ENCODE measurements at regions not wholly inside any gene's neighbourhood (a gene's known extent, or its start where the extent isn't known, plus 50 kb on each side); places are given as distances from the start of the nearest gene placed in this dataset.

- H3K27ac Mint-ChIP-seq = no peak overlapping the region
- no peaks in the 10 kb centered on the region for H3K9me3 Mint-ChIP-seq
- H3K36me3 Mint-ChIP-seq = no peaks in the 10 kb centered on the region
- no peak overlapping the region for H3K4me3 Mint-ChIP-seq
- H3K27me3 Mint-ChIP-seq = no peaks in the 10 kb centered on the region
- H3K4me1 Mint-ChIP-seq = no peaks in the 10 kb centered on the region
Observed at GRCh38 chr2:236632295-236633218, 62.9 kb downstream of the ACKR3 start.

GRCh38 chr2:236633219-236633570 lies 63.6 kb downstream of the ACKR3 start:
- Mint-ChIP-seq H3K9me3 (no peaks in the 10 kb centered on the region), H3K27me3 (no peaks in the 10 kb centered on the region), H3K36me3 (no peaks in the 10 kb centered on the region), H3K27ac (no peak overlapping the region), H3K4me1 (no peaks in the 10 kb centered on the region), H3K4me3 (no peak overlapping the region)

GRCh38 chr2:236633775-236634560 lies 64.3 kb downstream of the ACKR3 start:
- Mint-ChIP-seq H3K4me3 (no peak overlapping the region), H3K9me3 (no peaks in the 10 kb centered on the region), H3K4me1 (no peaks in the 10 kb centered on the region), H3K27me3 (no peaks in the 10 kb centered on the region), H3K27ac (no peak overlapping the region), H3K36me3 (no peaks in the 10 kb centered on the region)

GRCh38 chr2:236636261-236636660 lies 66.6 kb downstream of the ACKR3 start:
- Mint-ChIP-seq H3K9me3 (no peaks in the 10 kb centered on the region), H3K4me1 (no peaks in the 10 kb centered on the region), H3K36me3 (peaks cover 3% of the 10 kb centered on the region), H3K4me3 (no peak overlapping the region), H3K27ac (no peak overlapping the region), H3K27me3 (peaks cover 5% of the 10 kb centered on the region)

- peaks cover 5% of the 10 kb centered on the region for H3K27me3 Mint-ChIP-seq
- no peaks in the 10 kb centered on the region for H3K9me3 Mint-ChIP-seq
- H3K36me3 Mint-ChIP-seq = peaks cover 3% of the 10 kb centered on the region
- no peak overlapping the region for H3K27ac Mint-ChIP-seq
- no peaks in the 10 kb centered on the region for H3K4me1 Mint-ChIP-seq
- no peak overlapping the region for H3K4me3 Mint-ChIP-seq
Observed at GRCh38 chr2:236636714-236637470, 67.3 kb downstream of the ACKR3 start.

GRCh38 chr2:236637686-236638569 lies 68.3 kb downstream of the ACKR3 start:
- Mint-ChIP-seq H3K27ac (no peak overlapping the region), H3K4me3 (no peak overlapping the region), H3K4me1 (no peaks in the 10 kb centered on the region), H3K27me3 (peaks cover 5% of the 10 kb centered on the region), H3K9me3 (no peaks in the 10 kb centered on the region), H3K36me3 (peaks cover 3% of the 10 kb centered on the region)

- H3K4me3 Mint-ChIP-seq = no peak overlapping the region
- H3K36me3 Mint-ChIP-seq = peaks cover 3% of the 10 kb centered on the region
- H3K9me3 Mint-ChIP-seq = no peaks in the 10 kb centered on the region
- H3K27me3 Mint-ChIP-seq = peaks cover 5% of the 10 kb centered on the region
- no peak overlapping the region for H3K27ac Mint-ChIP-seq
- no peaks in the 10 kb centered on the region for H3K4me1 Mint-ChIP-seq
Observed at GRCh38 chr2:236638707-236639106, 69.1 kb downstream of the ACKR3 start.

- no peaks in the 10 kb centered on the region for H3K4me1 Mint-ChIP-seq
- no peak overlapping the region for H3K27ac Mint-ChIP-seq
- no peaks in the 10 kb centered on the region for H3K9me3 Mint-ChIP-seq
- H3K4me3 Mint-ChIP-seq = no peak overlapping the region
- peaks cover 5% of the 10 kb centered on the region for H3K27me3 Mint-ChIP-seq
- H3K36me3 Mint-ChIP-seq = peaks cover 3% of the 10 kb centered on the region
Observed at GRCh38 chr2:236639461-236640235, 70.0 kb downstream of the ACKR3 start.

GRCh38 chr2:236641051-236641726 lies 71.6 kb downstream of the ACKR3 start:
- Mint-ChIP-seq H3K27me3 (peaks cover 5% of the 10 kb centered on the region), H3K27ac (no peak overlapping the region), H3K4me1 (no peaks in the 10 kb centered on the region), H3K4me3 (no peak overlapping the region), H3K9me3 (no peaks in the 10 kb centered on the region), H3K36me3 (peaks cover 3% of the 10 kb centered on the region)

- Mint-ChIP-seq H3K4me3 (no peak overlapping the region), H3K27me3 (peaks cover 6% of the 10 kb centered on the region), H3K9me3 (no peaks in the 10 kb centered on the region), H3K4me1 (no peaks in the 10 kb centered on the region), H3K36me3 (peaks cover 3% of the 10 kb centered on the region), H3K27ac (no peak overlapping the region)
Observed at GRCh38 chr2:236642125-236642524, 72.5 kb downstream of the ACKR3 start.

- no peak overlapping the region for H3K4me3 Mint-ChIP-seq
- no peaks in the 10 kb centered on the region for H3K4me1 Mint-ChIP-seq
- H3K9me3 Mint-ChIP-seq = no peaks in the 10 kb centered on the region
- H3K27ac Mint-ChIP-seq = no peak overlapping the region
- peaks cover 3% of the 10 kb centered on the region for H3K36me3 Mint-ChIP-seq
- H3K27me3 Mint-ChIP-seq = peaks cover 6% of the 10 kb centered on the region
Observed at GRCh38 chr2:236642584-236643291, 73.1 kb downstream of the ACKR3 start.

GRCh38 chr2:236643480-236643879 lies 73.9 kb downstream of the ACKR3 start:
- H3K4me1 Mint-ChIP-seq = no peaks in the 10 kb centered on the region
- peaks cover 6% of the 10 kb centered on the region for H3K27me3 Mint-ChIP-seq
- peaks cover 3% of the 10 kb centered on the region for H3K36me3 Mint-ChIP-seq
- no peak overlapping the region for H3K27ac Mint-ChIP-seq
- no peak overlapping the region for H3K4me3 Mint-ChIP-seq
- no peaks in the 10 kb centered on the region for H3K9me3 Mint-ChIP-seq

GRCh38 chr2:236644067-236644466 lies 74.4 kb downstream of the ACKR3 start:
- H3K4me3 Mint-ChIP-seq = no peak overlapping the region
- no peaks in the 10 kb centered on the region for H3K9me3 Mint-ChIP-seq
- H3K27me3 Mint-ChIP-seq = peaks cover 6% of the 10 kb centered on the region
- no peaks in the 10 kb centered on the region for H3K4me1 Mint-ChIP-seq
- H3K36me3 Mint-ChIP-seq = peaks cover 3% of the 10 kb centered on the region
- H3K27ac Mint-ChIP-seq = no peak overlapping the region
